Ascending aorta (tissue), 2 donors: ENCODE measurements at regions not wholly inside any gene's neighbourhood (a gene's known extent, or its start where the extent isn't known, plus 50 kb on each side); places are given as distances from the start of the nearest gene placed in this dataset.

Experiments used
- DNase-seq, 2 donors: peaks; one replicate each; pipeline ENCODE4 v3.0.0-alpha.2; 2019; ENCODE audit warnings: low spot score in 2 of 2
- H3K27ac ChIP-seq, 2 donors: fragments of 200-600 bp; sonication (generic); one replicate each; pipeline ENCODE4 v1.5.1; 2016 to 2017; ENCODE audit warnings: mild to moderate bottlenecking in 1 of 2
- H3K27me3 ChIP-seq: fragments of 200-600 bp; sonication (generic); one replicate; pipeline ENCODE4 v1.5.1; 2017
- H3K36me3 ChIP-seq, 2 donors: fragments of 200-600 bp; sonication (generic); one replicate each; pipeline ENCODE4 v1.5.1; 2016
- H3K4me1 ChIP-seq, 2 donors: fragments of 200-600 bp; sonication (generic); one replicate each; pipeline ENCODE4 v1.5.1; 2016 to 2017; ENCODE audit warnings: mild to moderate bottlenecking in 1 of 2
- H3K4me3 ChIP-seq, 2 donors: fragments of 200-600 bp; sonication (generic); one replicate each; pipeline ENCODE4 v1.5.1; 2016 to 2017; ENCODE audit warnings: mild to moderate bottlenecking in 1 of 2
- H3K9me3 ChIP-seq, 2 donors: fragments of 200-600 bp; sonication (generic); one replicate each; pipeline ENCODE4 v1.5.1; 2016
- CTCF ChIP-seq, 3 experiments: fragments of 200-600 bp in 2 of 3; fragments of 450-650 bp in 1 of 3; sonication (generic) in 2 of 3; IDR thresholded peaks; one replicate each; pipeline ENCODE4 v1.5.1; 2016 to 2019; ENCODE audit warnings: antibody characterized with exemption in 3 of 3, mild to moderate bottlenecking in 1 of 3, moderate library complexity in 1 of 3
- intact Hi-C: fragments of 100-400 bp; cut with DNase I; formaldehyde crosslinking; loops from one replicate; pipeline ENCODE4 v1.15.1; 2023

DNA sequence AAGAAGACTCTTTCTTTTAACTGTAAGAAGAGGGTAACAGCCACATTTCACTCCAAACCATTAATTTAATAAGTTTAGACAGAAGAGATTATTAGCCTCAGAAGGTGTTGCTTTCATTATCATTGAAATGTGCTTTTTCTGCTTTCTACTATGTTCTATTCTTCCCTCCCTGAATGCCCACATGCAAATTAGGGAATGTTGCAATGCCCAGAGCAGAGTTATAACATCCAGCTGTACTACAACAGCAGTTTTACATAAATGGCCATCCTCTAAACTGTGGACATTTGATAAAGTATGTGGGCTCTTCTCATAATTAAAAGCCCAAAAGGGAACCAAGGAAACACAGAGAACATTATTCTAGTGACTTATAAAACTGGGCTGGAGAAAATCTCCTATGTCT, 82.2 kb upstream of the SOD1 start:
- no peak overlapping the region for H3K27ac ChIP-seq
- H3K27me3 ChIP-seq, result no peaks in the 10 kb centered on the region
- no peak for DNase-seq
- H3K4me3 ChIP-seq, result no peak overlapping the region
- TF ChIP-seq CTCF (IDR thresholded peaks at IDR 0.05), result no peak
- intact Hi-C loops, result no loop called here
- no peaks in the 10 kb centered on the region for H3K4me1 ChIP-seq
- H3K9me3 ChIP-seq, result no peaks in the 10 kb centered on the region
- H3K36me3 ChIP-seq, result no peaks in the 10 kb centered on the region

DNA sequence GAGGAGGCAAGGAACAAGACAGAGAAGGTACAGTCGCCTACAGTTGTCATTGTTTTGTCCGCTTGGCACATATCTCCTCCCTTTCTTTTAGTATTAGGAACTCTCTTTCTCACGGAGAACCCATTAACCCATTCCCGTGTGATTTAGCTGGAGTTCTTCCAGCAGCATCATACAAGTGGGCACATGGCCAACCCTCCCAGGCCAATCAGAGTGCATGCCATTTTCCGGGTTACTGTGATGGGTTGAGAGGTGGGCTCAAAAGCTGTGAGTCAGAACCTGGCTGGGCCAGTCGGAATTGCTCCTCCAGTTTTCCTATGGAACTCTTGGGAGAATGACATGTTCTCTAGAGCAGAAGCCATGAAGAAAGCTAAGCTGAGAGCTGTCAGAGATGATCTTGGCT, 83.1 kb upstream of the SOD1 start:
- no peak overlapping the region for H3K4me3 ChIP-seq
- no peaks in the 10 kb centered on the region for H3K9me3 ChIP-seq
- no peak for TF ChIP-seq CTCF (IDR thresholded peaks at IDR 0.05)
- H3K36me3 ChIP-seq, result no peaks in the 10 kb centered on the region
- no peaks in the 10 kb centered on the region for H3K4me1 ChIP-seq
- DNase-seq, result no peak
- H3K27ac ChIP-seq, result no peak overlapping the region
- intact Hi-C loops, result no loop called here
- H3K27me3 ChIP-seq, result no peaks in the 10 kb centered on the region

DNA sequence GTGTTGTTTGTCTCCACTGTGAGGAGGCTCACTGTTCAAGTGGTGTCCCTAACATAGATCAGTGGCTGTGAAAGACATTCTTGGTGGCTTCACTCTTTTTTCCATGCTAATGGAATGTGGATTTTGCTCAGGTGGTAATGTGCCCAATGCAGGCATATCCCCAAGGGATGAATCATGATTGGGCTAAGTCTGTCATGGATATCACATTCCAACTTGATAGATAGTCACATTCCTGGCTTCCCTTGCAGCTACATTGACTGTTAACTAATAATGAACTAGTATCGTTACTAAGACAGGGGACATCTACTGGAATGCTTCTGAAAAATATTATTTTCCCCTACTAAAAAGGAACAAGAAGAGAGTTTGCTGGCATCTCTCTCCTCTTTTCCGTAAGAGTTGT, 86.3 kb upstream of the SOD1 start:
- H3K27ac ChIP-seq, result no peak overlapping the region
- H3K9me3 ChIP-seq, result no peaks in the 10 kb centered on the region
- H3K4me1 ChIP-seq, result no peaks in the 10 kb centered on the region
- intact Hi-C loops, result no loop called here
- no peaks in the 10 kb centered on the region for H3K27me3 ChIP-seq
- no peaks in the 10 kb centered on the region for H3K36me3 ChIP-seq
- H3K4me3 ChIP-seq, result no peak overlapping the region
- TF ChIP-seq CTCF (IDR thresholded peaks at IDR 0.05), result no peak
- DNase-seq, result no peak

GRCh38 chr21:31571879-31572278, 87.6 kb upstream of the SOD1 start:
- Histone ChIP-seq H3K4me1 (no peaks in the 10 kb centered on the region), H3K27me3 (no peaks in the 10 kb centered on the region), H3K27ac (no peak overlapping the region), H3K4me3 (no peak overlapping the region), H3K36me3 (no peaks in the 10 kb centered on the region), H3K9me3 (no peaks in the 10 kb centered on the region)
- DNase-seq, result no peak
- intact Hi-C loops, result no loop called here
- TF ChIP-seq CTCF (IDR thresholded peaks at IDR 0.05), result no peak

DNA sequence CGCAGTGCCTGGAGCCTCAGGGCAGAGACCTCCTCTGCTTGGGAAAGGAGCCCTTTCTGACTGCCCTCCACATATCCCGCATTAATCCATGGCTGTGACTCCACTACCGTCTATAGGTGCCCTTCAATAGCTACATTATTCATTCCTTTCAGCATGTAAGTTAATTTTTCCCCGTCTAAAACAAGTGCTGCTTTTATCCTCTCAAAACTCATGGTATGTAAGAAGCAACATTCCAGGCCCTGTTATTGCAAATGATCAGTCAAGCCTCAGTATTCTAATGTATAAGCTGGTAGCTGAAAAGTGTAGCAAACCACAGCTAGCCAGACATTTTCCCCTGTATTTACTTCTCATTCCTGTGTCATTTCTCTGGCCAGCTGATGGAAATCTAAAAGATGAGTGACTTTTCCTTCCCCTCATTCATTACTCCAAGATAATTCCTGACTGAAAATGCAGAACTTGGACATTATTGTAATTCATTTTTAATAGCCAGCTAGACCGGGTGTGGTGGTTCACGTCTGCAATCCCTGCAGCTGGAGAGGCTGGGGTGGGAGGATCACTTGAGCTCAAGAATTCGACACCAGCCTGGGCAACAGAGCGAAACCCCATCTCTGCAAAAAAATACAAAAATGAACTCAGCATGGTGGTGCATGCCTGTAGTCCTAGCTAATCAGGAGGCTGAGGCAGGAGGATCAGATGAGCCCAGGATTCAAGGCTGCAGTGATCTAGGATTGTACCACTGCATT, 88.5 kb upstream of the SOD1 start:
- no peak for DNase-seq
- H3K27me3 ChIP-seq, result no peaks in the 10 kb centered on the region
- TF ChIP-seq CTCF (IDR thresholded peaks at IDR 0.05), result no peak
- no peaks in the 10 kb centered on the region for H3K9me3 ChIP-seq
- H3K36me3 ChIP-seq, result no peaks in the 10 kb centered on the region
- H3K4me1 ChIP-seq, result no peaks in the 10 kb centered on the region
- no peak overlapping the region for H3K27ac ChIP-seq
- H3K4me3 ChIP-seq, result no peak overlapping the region
- intact Hi-C loops, result no loop called here

- no peak for DNase-seq
- Histone ChIP-seq H3K36me3 (no peaks in the 10 kb centered on the region), H3K4me3 (no peak overlapping the region), H3K27ac (no peak overlapping the region), H3K9me3 (no peaks in the 10 kb centered on the region), H3K4me1 (no peaks in the 10 kb centered on the region), H3K27me3 (no peaks in the 10 kb centered on the region)
- intact Hi-C loops, result no loop called here
- no peak for TF ChIP-seq CTCF (IDR thresholded peaks at IDR 0.05)
Observed at GRCh38 chr21:31566611-31567010, 92.9 kb upstream of the SOD1 start.
